Neural cell (in vitro differentiated cells): ENCODE measurements at regions not wholly inside any gene's neighbourhood (a gene's known extent, or its start where the extent isn't known, plus 50 kb on each side); places are given as distances from the start of the nearest gene placed in this dataset.

Experiments
- CTCF ChIP-seq: fragments of 450-650 bp; IDR thresholded peaks from 2 replicates; pipeline ENCODE4 v1.5.1; 2014; ENCODE audit warnings: antibody characterized with exemption, mild to moderate bottlenecking, moderate library complexity; ENCODE audit not compliant: poor library complexity, severe bottlenecking
- EP300 ChIP-seq: fragments of 450-650 bp; conservative IDR thresholded peaks from 2 replicates; pipeline ENCODE4 v1.6.1; 2014; ENCODE audit warnings: antibody characterized with exemption, mild to moderate bottlenecking, moderate library complexity; ENCODE audit not compliant: poor library complexity, severe bottlenecking
- EZH2 ChIP-seq: fragments of 200-600, 300-800 bp; shearing (Covaris generic), sonication (generic); IDR thresholded peaks from 2 replicates; pipeline ENCODE4 v1.6.1; 2014; ENCODE audit warnings: antibody characterized with exemption, low read length, borderline replicate concordance, mild to moderate bottlenecking; ENCODE audit not compliant: insufficient read depth, poor library complexity, severe bottlenecking
- RAD21 ChIP-seq: fragments of 450-650 bp; conservative IDR thresholded peaks from 2 replicates; pipeline ENCODE4 v1.6.1; 2014; ENCODE audit warnings: antibody characterized with exemption, mild to moderate bottlenecking, moderate library complexity
- TF ChIP-seq, protein P1 (sequence below): IDR thresholded peaks from 2 replicates; pipeline ENCODE4 v1.6.1; 2012; ENCODE audit warnings: borderline replicate concordance

GRCh38 chr10:9451211-9451773 lies 1396.8 kb downstream of the GATA3 start:
- TF ChIP-seq CTCF (no peak), EZH2 (no peak), EP300 (no peak), RAD21 (no peak)
- TF ChIP-seq, protein P1, sequence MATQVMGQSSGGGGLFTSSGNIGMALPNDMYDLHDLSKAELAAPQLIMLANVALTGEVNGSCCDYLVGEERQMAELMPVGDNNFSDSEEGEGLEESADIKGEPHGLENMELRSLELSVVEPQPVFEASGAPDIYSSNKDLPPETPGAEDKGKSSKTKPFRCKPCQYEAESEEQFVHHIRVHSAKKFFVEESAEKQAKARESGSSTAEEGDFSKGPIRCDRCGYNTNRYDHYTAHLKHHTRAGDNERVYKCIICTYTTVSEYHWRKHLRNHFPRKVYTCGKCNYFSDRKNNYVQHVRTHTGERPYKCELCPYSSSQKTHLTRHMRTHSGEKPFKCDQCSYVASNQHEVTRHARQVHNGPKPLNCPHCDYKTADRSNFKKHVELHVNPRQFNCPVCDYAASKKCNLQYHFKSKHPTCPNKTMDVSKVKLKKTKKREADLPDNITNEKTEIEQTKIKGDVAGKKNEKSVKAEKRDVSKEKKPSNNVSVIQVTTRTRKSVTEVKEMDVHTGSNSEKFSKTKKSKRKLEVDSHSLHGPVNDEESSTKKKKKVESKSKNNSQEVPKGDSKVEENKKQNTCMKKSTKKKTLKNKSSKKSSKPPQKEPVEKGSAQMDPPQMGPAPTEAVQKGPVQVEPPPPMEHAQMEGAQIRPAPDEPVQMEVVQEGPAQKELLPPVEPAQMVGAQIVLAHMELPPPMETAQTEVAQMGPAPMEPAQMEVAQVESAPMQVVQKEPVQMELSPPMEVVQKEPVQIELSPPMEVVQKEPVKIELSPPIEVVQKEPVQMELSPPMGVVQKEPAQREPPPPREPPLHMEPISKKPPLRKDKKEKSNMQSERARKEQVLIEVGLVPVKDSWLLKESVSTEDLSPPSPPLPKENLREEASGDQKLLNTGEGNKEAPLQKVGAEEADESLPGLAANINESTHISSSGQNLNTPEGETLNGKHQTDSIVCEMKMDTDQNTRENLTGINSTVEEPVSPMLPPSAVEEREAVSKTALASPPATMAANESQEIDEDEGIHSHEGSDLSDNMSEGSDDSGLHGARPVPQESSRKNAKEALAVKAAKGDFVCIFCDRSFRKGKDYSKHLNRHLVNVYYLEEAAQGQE, result no peak
